Suprapubic skin (tissue), 2 donors: ENCODE measurements at regions not wholly inside any gene's neighbourhood (a gene's known extent, or its start where the extent isn't known, plus 50 kb on each side); places are given as distances from the start of the nearest gene placed in this dataset.

ENCODE experiments used
- EP300 ChIP-seq: sonication (generic); formaldehyde crosslinking; IDR thresholded peaks from one replicate; pipeline ENCODE4 v1.6.1; 2017; ENCODE audit warnings: antibody characterized with exemption
- POLR2A ChIP-seq, 2 donors: fragments of 450-650 bp; IDR thresholded peaks; one replicate each; pipeline ENCODE4 v1.6.1; 2017; ENCODE audit warnings: antibody characterized with exemption in 2 of 2, mild to moderate bottlenecking in 2 of 2, moderate library complexity in 2 of 2

DNA sequence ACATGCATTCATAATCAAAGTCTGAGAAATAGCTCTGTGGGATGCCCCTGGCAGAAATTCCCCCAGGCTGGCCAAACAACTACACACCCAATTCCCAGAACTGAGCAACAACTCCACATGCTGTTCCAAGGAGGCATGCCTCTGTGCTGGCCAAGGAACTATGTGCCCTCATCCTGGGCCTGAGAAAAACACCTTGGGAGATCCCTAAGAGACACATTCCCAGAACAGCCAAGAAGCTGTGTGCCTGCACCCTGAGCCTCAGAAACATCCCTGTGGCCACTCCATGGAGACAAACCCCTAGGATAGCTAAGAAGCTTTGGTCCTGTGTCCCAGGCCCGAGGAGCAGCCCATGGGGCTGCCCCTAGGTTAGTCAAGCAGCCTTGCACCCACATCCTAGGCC, 92.3 kb upstream of the MME start:
- TF ChIP-seq EP300, result no peak
- no peak for TF ChIP-seq POLR2A (IDR thresholded peaks at IDR 0.05)
